ENCODE measurements at regions not wholly inside any gene's neighbourhood (a gene's known extent, or its start where the extent isn't known, plus 50 kb on each side); places are given as distances from the start of the nearest gene placed in this dataset.
A peak's percentile ranks its signal among the peaks of the same experiment; 100 is the strongest.

- DNase-seq, result no peak
These were observed 696.8 kb upstream of the NCAM2 start for GRCh38 chr21:20301395-20301794.

GRCh38 chr21:20302084-20302483 lies 696.1 kb upstream of the NCAM2 start:
- no peak for DNase-seq

- no peak for DNase-seq
These were observed 691.4 kb upstream of the NCAM2 start for GRCh38 chr21:20306836-20307235.

- no peak for DNase-seq
These were observed 689.5 kb upstream of the NCAM2 start for GRCh38 chr21:20308586-20309315.

GRCh38 chr21:20311234-20311787 lies 686.9 kb upstream of the NCAM2 start:
- no peak for DNase-seq

GRCh38 chr21:20313013-20313412 lies 685.2 kb upstream of the NCAM2 start:
- no peak for DNase-seq

GRCh38 chr21:20315042-20315441 lies 683.2 kb upstream of the NCAM2 start:
- DNase-seq, result no peak

GRCh38 chr21:20329636-20330035 lies 668.6 kb upstream of the NCAM2 start:
- no peak for DNase-seq

- no peak for DNase-seq
These were observed 667.6 kb upstream of the NCAM2 start for GRCh38 chr21:20330652-20331051.

GRCh38 chr21:20334585-20334984 lies 663.6 kb upstream of the NCAM2 start:
- DNase-seq, result no peak

GRCh38 chr21:20341431-20341830 lies 656.8 kb upstream of the NCAM2 start:
- no peak for DNase-seq

GRCh38 chr21:20343186-20343585 lies 655.0 kb upstream of the NCAM2 start:
- no peak for DNase-seq

GRCh38 chr21:20351138-20351537 lies 647.1 kb upstream of the NCAM2 start:
- DNase-seq, result no peak

- DNase-seq, result no peak
These were observed 644.9 kb upstream of the NCAM2 start for GRCh38 chr21:20353351-20353750.

GRCh38 chr21:20373031-20373430 lies 625.2 kb upstream of the NCAM2 start:
- DNase-seq, result no peak

GRCh38 chr21:20377250-20377649 lies 621.0 kb upstream of the NCAM2 start:
- no peak for DNase-seq

GRCh38 chr21:20388400-20388799 lies 609.8 kb upstream of the NCAM2 start:
- DNase-seq, result no peak

GRCh38 chr21:20396798-20397197 lies 601.4 kb upstream of the NCAM2 start:
- no peak for DNase-seq

- no peak for DNase-seq
These were observed 593.3 kb upstream of the NCAM2 start for GRCh38 chr21:20404915-20405314.

GRCh38 chr21:20418353-20418752 lies 579.9 kb upstream of the NCAM2 start:
- no peak for DNase-seq

GRCh38 chr21:20419772-20420171 lies 578.4 kb upstream of the NCAM2 start:
- no peak for DNase-seq

- no peak for DNase-seq
These were observed 573.3 kb upstream of the NCAM2 start for GRCh38 chr21:20424943-20425342.

GRCh38 chr21:20425856-20426255 lies 572.4 kb upstream of the NCAM2 start:
- no peak for DNase-seq

- DNase-seq, result no peak
These were observed 557.9 kb upstream of the NCAM2 start for GRCh38 chr21:20440338-20440737.

- DNase-seq, result peak; percentile 23
These were observed 554.6 kb upstream of the NCAM2 start for GRCh38 chr21:20443558-20444155.

All from NCI-H748 treated with DMSO at 0.1 percent for 48 hours (cell line).